Ovary (tissue), 3 donors: ENCODE measurements at regions not wholly inside any gene's neighbourhood (a gene's known extent, or its start where the extent isn't known, plus 50 kb on each side); places are given as distances from the start of the nearest gene placed in this dataset.

ENCODE experiments used
- EP300 ChIP-seq: sonication (generic); formaldehyde crosslinking; IDR thresholded peaks from one replicate; pipeline ENCODE4 v1.6.1; 2017; ENCODE audit warnings: antibody characterized with exemption
- TF ChIP-seq, protein P1 (sequence below), 3 donors: fragments of 450-650 bp in 2 of 3; fragments of 200-600 bp in 1 of 3; IDR thresholded peaks; one replicate each; pipeline versions ENCODE4 v1.5.1 to v1.8.0; 2016 to 2022; ENCODE audit warnings: antibody characterized with exemption in 3 of 3, mild to moderate bottlenecking in 1 of 3
- donor health status: DM: no; HTN: no; CAD: no.

DNA sequence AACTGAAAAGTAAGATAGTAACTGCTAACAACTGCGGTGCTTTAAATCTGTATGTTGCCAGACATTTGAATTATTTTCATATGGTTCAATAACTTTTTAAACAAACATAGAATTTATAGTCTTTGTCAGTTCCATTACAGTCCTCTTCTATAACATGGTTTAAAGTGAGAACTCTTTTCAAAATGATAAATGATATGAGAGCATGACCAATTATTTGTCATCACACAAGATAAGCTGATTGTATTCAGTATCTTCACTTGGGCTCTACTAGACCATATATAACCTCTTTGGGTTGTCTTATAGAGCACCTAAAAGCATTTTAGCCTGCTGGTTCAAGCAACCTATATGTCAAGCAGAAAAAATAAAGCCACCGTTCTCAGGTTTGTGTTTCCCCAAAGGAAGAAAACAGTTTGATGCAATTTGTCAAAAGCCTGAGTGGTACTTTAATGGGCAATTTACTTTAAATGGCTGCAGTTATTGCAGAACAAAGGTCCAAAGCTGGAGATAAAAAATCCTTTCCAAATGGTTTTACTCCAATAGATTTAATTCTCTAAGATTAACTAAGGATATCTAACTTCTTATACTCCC, 298.4 kb downstream of the FSIP2 start:
- TF ChIP-seq EP300, result no peak
- TF ChIP-seq, protein P1, sequence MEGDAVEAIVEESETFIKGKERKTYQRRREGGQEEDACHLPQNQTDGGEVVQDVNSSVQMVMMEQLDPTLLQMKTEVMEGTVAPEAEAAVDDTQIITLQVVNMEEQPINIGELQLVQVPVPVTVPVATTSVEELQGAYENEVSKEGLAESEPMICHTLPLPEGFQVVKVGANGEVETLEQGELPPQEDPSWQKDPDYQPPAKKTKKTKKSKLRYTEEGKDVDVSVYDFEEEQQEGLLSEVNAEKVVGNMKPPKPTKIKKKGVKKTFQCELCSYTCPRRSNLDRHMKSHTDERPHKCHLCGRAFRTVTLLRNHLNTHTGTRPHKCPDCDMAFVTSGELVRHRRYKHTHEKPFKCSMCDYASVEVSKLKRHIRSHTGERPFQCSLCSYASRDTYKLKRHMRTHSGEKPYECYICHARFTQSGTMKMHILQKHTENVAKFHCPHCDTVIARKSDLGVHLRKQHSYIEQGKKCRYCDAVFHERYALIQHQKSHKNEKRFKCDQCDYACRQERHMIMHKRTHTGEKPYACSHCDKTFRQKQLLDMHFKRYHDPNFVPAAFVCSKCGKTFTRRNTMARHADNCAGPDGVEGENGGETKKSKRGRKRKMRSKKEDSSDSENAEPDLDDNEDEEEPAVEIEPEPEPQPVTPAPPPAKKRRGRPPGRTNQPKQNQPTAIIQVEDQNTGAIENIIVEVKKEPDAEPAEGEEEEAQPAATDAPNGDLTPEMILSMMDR (IDR thresholded peaks at IDR 0.05), result no peak
